Gastroesophageal sphincter (tissue), 3 donors: ENCODE measurements at regions not wholly inside any gene's neighbourhood (a gene's known extent, or its start where the extent isn't known, plus 50 kb on each side); places are given as distances from the start of the nearest gene placed in this dataset.

Experiments used
- POLR2A ChIP-seq, 2 donors: fragments of 450-650 bp; IDR thresholded peaks; one replicate each; pipeline ENCODE4 v1.6.1; 2017; ENCODE audit warnings: antibody characterized with exemption in 2 of 2, mild to moderate bottlenecking in 2 of 2, moderate library complexity in 1 of 2
- TF ChIP-seq, protein P1 (sequence below), 4 experiments: fragments of 200-600 bp in 2 of 4; fragments of 450-650 bp in 2 of 4; sonication (generic) in 1 of 4; IDR thresholded peaks; one replicate each; pipeline ENCODE4 v1.5.1; 2017 to 2019; ENCODE audit warnings: antibody characterized with exemption in 4 of 4, mild to moderate bottlenecking in 2 of 4, moderate library complexity in 2 of 4

GRCh38 chr2:106306387-106306786, 112.3 kb upstream of the UXS1 start:
- TF ChIP-seq, protein P1, sequence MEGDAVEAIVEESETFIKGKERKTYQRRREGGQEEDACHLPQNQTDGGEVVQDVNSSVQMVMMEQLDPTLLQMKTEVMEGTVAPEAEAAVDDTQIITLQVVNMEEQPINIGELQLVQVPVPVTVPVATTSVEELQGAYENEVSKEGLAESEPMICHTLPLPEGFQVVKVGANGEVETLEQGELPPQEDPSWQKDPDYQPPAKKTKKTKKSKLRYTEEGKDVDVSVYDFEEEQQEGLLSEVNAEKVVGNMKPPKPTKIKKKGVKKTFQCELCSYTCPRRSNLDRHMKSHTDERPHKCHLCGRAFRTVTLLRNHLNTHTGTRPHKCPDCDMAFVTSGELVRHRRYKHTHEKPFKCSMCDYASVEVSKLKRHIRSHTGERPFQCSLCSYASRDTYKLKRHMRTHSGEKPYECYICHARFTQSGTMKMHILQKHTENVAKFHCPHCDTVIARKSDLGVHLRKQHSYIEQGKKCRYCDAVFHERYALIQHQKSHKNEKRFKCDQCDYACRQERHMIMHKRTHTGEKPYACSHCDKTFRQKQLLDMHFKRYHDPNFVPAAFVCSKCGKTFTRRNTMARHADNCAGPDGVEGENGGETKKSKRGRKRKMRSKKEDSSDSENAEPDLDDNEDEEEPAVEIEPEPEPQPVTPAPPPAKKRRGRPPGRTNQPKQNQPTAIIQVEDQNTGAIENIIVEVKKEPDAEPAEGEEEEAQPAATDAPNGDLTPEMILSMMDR (IDR thresholded peaks at IDR 0.05): no peak
- TF ChIP-seq POLR2A (IDR thresholded peaks at IDR 0.05): no peak
